Fibroblast of skin of scalp (primary cell): ENCODE measurements at regions not wholly inside any gene's neighbourhood (a gene's known extent, or its start where the extent isn't known, plus 50 kb on each side); places are given as distances from the start of the nearest gene placed in this dataset.

ENCODE experiments used
- DNase-seq: peaks from one replicate; pipeline ENCODE4 v3.0.0-alpha.2; 2013

- peak; percentile 65 for DNase-seq
Measured at GRCh38 chr2:54360055-54360792, 95.9 kb upstream of the SPTBN1 start.

GRCh38 chr2:54364409-54364808 lies 91.7 kb upstream of the SPTBN1 start:
- DNase-seq, result no peak

GRCh38 chr2:54365661-54366060 lies 90.5 kb upstream of the SPTBN1 start:
- no peak for DNase-seq

GRCh38 chr2:54366487-54367280 lies 89.4 kb upstream of the SPTBN1 start:
- no peak for DNase-seq

DNA sequence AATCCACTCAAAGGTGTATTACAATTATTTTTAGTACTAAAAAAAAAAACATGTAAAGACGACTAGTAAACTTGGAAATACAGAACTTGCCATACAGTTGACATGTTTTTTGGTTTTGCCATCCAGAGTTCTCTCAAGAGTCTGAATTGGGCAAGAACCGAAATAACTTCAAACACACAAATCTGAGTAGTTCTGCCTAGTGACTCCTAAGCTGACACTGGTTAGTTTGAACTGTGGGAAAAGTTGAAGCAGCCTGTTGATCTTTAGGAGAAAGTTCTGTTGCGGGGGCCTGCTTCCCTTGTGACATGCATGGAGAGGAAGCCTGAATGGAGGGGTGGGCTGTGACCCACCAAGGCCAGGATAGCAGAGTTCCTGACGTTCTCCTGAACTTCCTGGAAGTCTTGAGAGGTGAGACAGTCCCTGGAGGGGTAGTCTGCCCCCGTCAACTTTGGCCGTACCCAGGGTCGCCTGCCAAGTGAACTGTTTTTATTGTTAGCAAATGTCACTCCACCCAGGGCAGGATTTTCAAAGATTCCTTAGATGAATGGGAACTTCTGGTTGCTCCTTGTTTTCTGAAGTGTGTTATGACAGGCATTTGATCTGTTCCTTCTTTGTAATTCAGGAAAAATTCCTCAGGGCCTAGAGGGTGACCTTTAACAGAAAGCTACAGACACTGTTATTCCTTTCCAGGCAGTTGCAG lies 85.6 kb upstream of the SPTBN1 start:
- no peak for DNase-seq

GRCh38 chr2:54371460-54372065 lies 84.6 kb upstream of the SPTBN1 start:
- DNase-seq, result no peak

- DNase-seq, result no peak
Measured at GRCh38 chr2:54372361-54372760, 83.8 kb upstream of the SPTBN1 start.

DNA sequence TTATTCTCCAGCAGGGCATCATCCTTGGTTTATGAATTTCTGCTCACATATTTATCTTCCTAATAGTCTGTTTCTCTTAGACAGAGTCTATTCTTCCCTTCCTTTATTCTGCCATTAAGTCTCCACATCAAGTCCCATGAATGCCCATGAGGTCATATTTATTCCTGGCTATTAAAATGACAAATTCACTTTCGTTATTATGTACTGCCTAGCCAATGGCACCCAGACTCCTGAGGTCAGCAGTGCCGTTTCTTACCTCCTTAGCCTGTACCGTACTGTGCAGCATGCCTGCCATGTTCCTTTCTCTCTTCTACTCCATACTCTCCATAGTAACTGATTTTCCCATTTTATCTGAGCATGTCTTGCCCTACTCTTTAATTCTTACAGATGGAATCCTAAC lies 82.3 kb upstream of the SPTBN1 start:
- no peak for DNase-seq

GRCh38 chr2:54374591-54375364 lies 81.3 kb upstream of the SPTBN1 start:
- no peak for DNase-seq

GRCh38 chr2:54377451-54377850 lies 78.7 kb upstream of the SPTBN1 start:
- DNase-seq, result no peak

GRCh38 chr2:54377901-54378493 lies 78.1 kb upstream of the SPTBN1 start:
- DNase-seq, result no peak

DNA sequence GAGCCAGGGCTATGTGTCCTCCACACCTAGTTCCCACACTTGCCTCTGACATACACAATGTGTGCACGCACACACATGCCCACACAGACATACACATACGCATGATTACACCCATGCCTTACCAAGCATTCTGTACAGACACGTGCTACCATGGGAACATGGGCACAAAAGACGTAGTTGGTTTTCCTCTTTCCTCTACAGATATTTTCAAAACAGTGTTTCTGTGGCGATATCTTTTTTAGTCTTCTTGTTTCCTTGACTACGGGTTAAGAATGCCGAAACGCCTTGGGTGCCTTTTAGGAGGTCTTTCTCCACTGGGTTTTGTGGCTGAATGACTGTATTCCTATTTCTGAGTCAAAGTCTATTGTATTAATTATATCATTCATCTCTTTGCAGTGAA lies 75.5 kb upstream of the SPTBN1 start:
- DNase-seq, result peak; percentile 48

DNA sequence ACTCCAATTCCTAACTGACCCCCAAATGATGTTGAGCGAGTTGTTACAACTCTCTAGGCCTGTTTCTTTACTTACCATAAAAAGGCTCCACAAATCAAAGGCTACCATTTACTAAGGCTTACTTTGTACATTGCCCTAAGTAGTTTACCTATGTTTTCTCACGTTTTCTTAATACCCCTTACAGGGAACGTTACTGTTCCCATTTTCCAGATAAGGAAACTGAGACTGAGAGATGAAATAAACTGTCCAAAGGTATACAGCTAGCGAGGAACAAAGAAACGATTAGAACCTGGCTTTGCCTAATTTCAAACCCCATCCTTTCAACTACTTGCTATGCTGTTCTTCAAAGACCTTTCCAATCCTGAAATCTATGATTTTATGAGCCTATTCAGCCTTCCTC lies 74.8 kb upstream of the SPTBN1 start:
- no peak for DNase-seq

DNA sequence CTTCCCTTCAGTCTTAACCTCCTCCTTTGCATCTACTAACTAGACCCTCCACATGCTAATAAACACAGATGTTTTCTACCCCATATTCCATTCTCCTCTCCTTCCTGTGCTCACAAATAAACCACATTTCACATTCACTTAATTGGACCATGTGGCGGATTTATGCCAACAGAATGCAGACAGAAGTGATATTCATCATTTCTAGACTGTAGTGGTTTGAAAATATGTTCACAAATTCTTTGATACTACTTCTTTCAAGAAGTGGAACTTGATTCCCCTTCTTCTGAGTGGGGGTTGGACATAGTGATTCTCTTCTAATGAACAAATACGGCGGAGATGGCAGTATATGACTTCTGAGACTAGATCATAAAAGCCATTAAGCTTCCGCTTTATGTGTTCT lies 73.5 kb upstream of the SPTBN1 start:
- peak; percentile 35 for DNase-seq

DNA sequence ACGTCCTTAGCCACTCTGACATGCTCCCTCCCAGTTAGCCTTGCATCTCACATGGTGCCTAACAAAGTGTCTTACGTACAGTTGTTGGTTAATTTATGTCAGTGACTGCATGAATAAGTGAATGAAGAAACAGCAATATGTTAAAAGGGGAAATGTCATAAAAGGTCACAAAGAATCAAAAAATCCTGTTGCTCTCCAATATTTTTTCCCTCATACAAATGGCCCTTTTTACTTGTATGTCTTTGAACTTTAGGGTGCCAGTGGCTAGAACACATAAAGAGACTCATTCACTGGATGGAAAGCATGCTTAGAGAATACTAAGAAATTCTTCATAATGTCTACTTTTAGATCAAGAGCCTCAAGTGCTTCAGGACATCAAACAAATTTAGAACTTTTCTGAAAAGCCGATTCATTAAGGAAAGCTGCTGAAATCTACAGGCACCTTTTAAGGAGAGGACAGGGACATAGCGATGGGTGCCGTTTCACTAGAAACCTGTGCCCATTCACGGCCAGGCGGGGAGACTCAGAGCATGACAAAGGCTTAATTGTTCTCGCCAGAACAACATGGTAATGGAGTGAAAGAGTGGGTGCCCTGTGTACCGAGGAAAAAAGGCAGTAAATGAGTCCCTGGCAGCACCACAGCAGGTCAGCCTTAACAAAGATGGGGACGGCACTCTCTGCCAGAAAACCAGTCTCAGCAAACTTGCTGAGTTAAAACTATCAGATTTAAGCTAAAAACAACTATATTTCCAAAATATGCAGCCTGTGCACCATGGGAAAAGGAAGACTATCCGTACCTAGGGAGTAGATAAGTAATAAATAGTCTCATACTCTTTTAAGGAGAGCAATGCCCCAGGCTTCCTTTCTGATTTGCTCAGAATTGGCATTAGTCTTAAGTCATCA lies 71.6 kb upstream of the SPTBN1 start:
- no peak for DNase-seq

- DNase-seq, result no peak
Measured at GRCh38 chr2:54385271-54385670, 70.9 kb upstream of the SPTBN1 start.

- DNase-seq, result no peak
Measured at GRCh38 chr2:54386585-54386984, 69.5 kb upstream of the SPTBN1 start.

GRCh38 chr2:54387059-54387991 lies 68.8 kb upstream of the SPTBN1 start:
- DNase-seq, result peak; percentile 93

- DNase-seq, result peak; percentile 36
Measured at GRCh38 chr2:54388076-54388475, 68.1 kb upstream of the SPTBN1 start.
